Inferior parietal cortex (tissue), 1 donor: ENCODE measurements at regions not wholly inside any gene's neighbourhood (a gene's known extent, or its start where the extent isn't known, plus 50 kb on each side); places are given as distances from the start of the nearest gene placed in this dataset.
"Not testable (repeated sequence)": the region's sequence is repeated elsewhere in the genome, so short reads cannot be mapped to it uniquely, and the experiment has no call there.

Experiments
- DNase-seq: peaks from one replicate; pipeline ENCODE4 v3.0.0-alpha.2; 2016; ENCODE audit errors: extremely low spot score

- DNase-seq = no peak
These were observed 82.5 kb upstream of the SLC1A3 start for GRCh38 chr5:36523926-36524325.

- no peak for DNase-seq
These were observed 79.9 kb upstream of the SLC1A3 start for GRCh38 chr5:36526537-36526936.

GRCh38 chr5:36528588-36528987 lies 77.8 kb upstream of the SLC1A3 start:
- no peak for DNase-seq

- DNase-seq = no peak
These were observed 77.3 kb upstream of the SLC1A3 start for GRCh38 chr5:36529142-36529541.

- no peak for DNase-seq
These were observed 76.2 kb upstream of the SLC1A3 start for GRCh38 chr5:36530215-36530614.

- DNase-seq = no peak
These were observed 75.0 kb upstream of the SLC1A3 start for GRCh38 chr5:36531401-36531800.

GRCh38 chr5:36535378-36535777 lies 71.0 kb upstream of the SLC1A3 start:
- DNase-seq = no peak

GRCh38 chr5:36535859-36536615 lies 70.4 kb upstream of the SLC1A3 start:
- DNase-seq = no peak

GRCh38 chr5:36536616-36537005 lies 69.8 kb upstream of the SLC1A3 start:
- no peak for DNase-seq

- no peak for DNase-seq
These were observed 68.7 kb upstream of the SLC1A3 start for GRCh38 chr5:36537724-36538123.

- no peak for DNase-seq
These were observed 53.6 kb upstream of the SLC1A3 start for GRCh38 chr5:36552651-36553393.

GRCh38 chr5:36555035-36555434 lies 51.4 kb upstream of the SLC1A3 start:
- not testable (repeated sequence) for DNase-seq
